WTC11 (cell line): ENCODE measurements at regions not wholly inside any gene's neighbourhood (a gene's known extent, or its start where the extent isn't known, plus 50 kb on each side); places are given as distances from the start of the nearest gene placed in this dataset.

Experiments used
- ATAC-seq: fragments of 200-7000 bp; cut with Tn5 transposase; 2 replicates; pipeline ENCODE4 v1.10.0; 2021; ENCODE audit warnings: mild to moderate bottlenecking, moderate library complexity
- CTCF ChIA-PET: fragments of 300-600 bp; sonication (Branson Sonifier 250); formaldehyde crosslinking; loops from one replicate; lab custom pipeline; 2021; ENCODE audit warnings: antibody characterized with exemption; lab: Charles Lee
- POLR2A ChIA-PET: fragments of 350-600 bp; sonication (Branson Sonifier 250); formaldehyde crosslinking; loops from one replicate; lab custom pipeline; 2021; ENCODE audit warnings: antibody characterized with exemption; lab: Charles Lee
- DNase-seq: peaks from one replicate; pipeline ENCODE4 v3.0.0; 2021; ENCODE audit warnings: low spot score
- H3K27ac Mint-ChIP-seq: 2 replicates; pipeline ENCODE4 v1.8.0; 2021; ENCODE audit warnings: mixed read lengths
- H3K27me3 Mint-ChIP-seq: 2 replicates; pipeline ENCODE4 v1.8.0; 2021; ENCODE audit warnings: low read depth, mild to moderate bottlenecking, moderate library complexity, mixed read lengths
- H3K36me3 Mint-ChIP-seq: 2 replicates; pipeline ENCODE4 v1.8.0; 2021; ENCODE audit warnings: mixed read lengths
- H3K4me1 Mint-ChIP-seq: 2 replicates; pipeline ENCODE4 v1.8.0; 2022; ENCODE audit warnings: mixed read lengths
- H3K4me3 Mint-ChIP-seq: 2 replicates; pipeline ENCODE4 v1.8.0; 2021; ENCODE audit warnings: mild to moderate bottlenecking, moderate library complexity, mixed read lengths
- H3K9me3 Mint-ChIP-seq: 2 replicates; pipeline ENCODE4 v1.8.0; 2021; ENCODE audit warnings: mixed read lengths
- CBFB ChIP-seq: sonication (generic); formaldehyde crosslinking; IDR thresholded peaks from 2 replicates; pipeline ENCODE4 v1.8.1; 2022; ENCODE audit warnings: mild to moderate bottlenecking, low read depth, missing genetic modification reagents
- CTCF ChIP-seq: fragments of 200-600 bp; IDR thresholded peaks from 2 replicates; pipeline ENCODE4 v1.8.0; 2022; ENCODE audit warnings: antibody characterized with exemption
- E2F4 ChIP-seq: sonication (generic); formaldehyde crosslinking; IDR thresholded peaks from 2 replicates; pipeline ENCODE4 v1.8.1; 2022; ENCODE audit warnings: low read depth, mild to moderate bottlenecking, moderate library complexity, missing genetic modification reagents, borderline replicate concordance
- E2F5 ChIP-seq: sonication (generic); formaldehyde crosslinking; IDR thresholded peaks from 2 replicates; pipeline ENCODE4 v1.8.1; 2022; ENCODE audit warnings: mild to moderate bottlenecking, moderate library complexity, missing genetic modification reagents
- EMX1 ChIP-seq: fragments of 250-450 bp; sonication (Bioruptor Pico); IDR thresholded peaks from 2 replicates; pipeline ENCODE4 v1.8.0; 2021; ENCODE audit warnings: mild to moderate bottlenecking
- FOXP1 ChIP-seq: sonication (generic); formaldehyde crosslinking; IDR thresholded peaks from 2 replicates; pipeline ENCODE4 v1.8.0; 2022; ENCODE audit warnings: missing genetic modification reagents, mild to moderate bottlenecking, moderate library complexity, borderline replicate concordance
- GRHL2 ChIP-seq: fragments of 250-450 bp; sonication (Bioruptor Pico); IDR thresholded peaks from 2 replicates; pipeline ENCODE4 v1.8.0; 2022; ENCODE audit warnings: mild to moderate bottlenecking, moderate library complexity; ENCODE audit not compliant: insufficient replicate concordance, severe bottlenecking
- HMGA2 ChIP-seq: fragments of 250-450 bp; sonication (Bioruptor Pico); IDR thresholded peaks from 2 replicates; pipeline ENCODE4 v1.4.0; 2021; ENCODE audit warnings: mild to moderate bottlenecking, moderate library complexity
- JUN ChIP-seq: sonication (generic); formaldehyde crosslinking; IDR thresholded peaks from 2 replicates; pipeline ENCODE4 v1.8.0; 2023; ENCODE audit warnings: mild to moderate bottlenecking, missing genetic modification reagents
- KAT7 ChIP-seq: sonication (generic); formaldehyde crosslinking; IDR thresholded peaks from 2 replicates; pipeline ENCODE4 v1.8.1; 2023; ENCODE audit warnings: missing genetic modification reagents, mild to moderate bottlenecking, borderline replicate concordance
- MLX ChIP-seq: sonication (generic); formaldehyde crosslinking; IDR thresholded peaks from 2 replicates; pipeline ENCODE4 v1.8.1; 2023; ENCODE audit warnings: mild to moderate bottlenecking, missing genetic modification reagents, moderate library complexity
- NFYB ChIP-seq: sonication (generic); formaldehyde crosslinking; conservative IDR thresholded peaks from 2 replicates; pipeline ENCODE4 v1.8.0; 2022; ENCODE audit warnings: low read depth, missing genetic modification reagents
- SMAD3 ChIP-seq: sonication (generic); formaldehyde crosslinking; IDR thresholded peaks from 2 replicates; pipeline ENCODE4 v1.8.0; 2022; ENCODE audit warnings: missing genetic modification reagents, mild to moderate bottlenecking, borderline replicate concordance
- TEAD4 ChIP-seq: sonication (generic); formaldehyde crosslinking; IDR thresholded peaks from 2 replicates; pipeline ENCODE4 v1.8.0; 2022; ENCODE audit warnings: mild to moderate bottlenecking, missing genetic modification reagents
- TP53 ChIP-seq: sonication (generic); formaldehyde crosslinking; IDR thresholded peaks from 2 replicates; pipeline ENCODE4 v1.8.1; 2023; ENCODE audit warnings: mild to moderate bottlenecking, missing genetic modification reagents
- USF2 ChIP-seq: sonication (generic); formaldehyde crosslinking; IDR thresholded peaks from 2 replicates; pipeline ENCODE4 v1.8.1; 2023; ENCODE audit warnings: mild to moderate bottlenecking, missing genetic modification reagents, moderate library complexity
- ZBTB43 ChIP-seq: sonication (generic); formaldehyde crosslinking; IDR thresholded peaks from 2 replicates; pipeline ENCODE4 v1.8.1; 2023; ENCODE audit warnings: mild to moderate bottlenecking, missing genetic modification reagents
- ZNF121 ChIP-seq: sonication (generic); formaldehyde crosslinking; IDR thresholded peaks from 2 replicates; pipeline ENCODE4 v1.8.0; 2023; ENCODE audit warnings: missing genetic modification reagents
- ZNF232 ChIP-seq: sonication (generic); formaldehyde crosslinking; IDR thresholded peaks from 2 replicates; pipeline ENCODE4 v1.8.0; 2022; ENCODE audit warnings: mild to moderate bottlenecking, missing genetic modification reagents
- ZNF317 ChIP-seq: sonication (generic); formaldehyde crosslinking; IDR thresholded peaks from 2 replicates; pipeline ENCODE4 v1.8.1; 2023; ENCODE audit warnings: low read depth, mild to moderate bottlenecking, moderate library complexity, missing genetic modification reagents, borderline replicate concordance
- ZNF512 ChIP-seq: sonication (generic); formaldehyde crosslinking; IDR thresholded peaks from 2 replicates; pipeline ENCODE4 v1.8.1; 2022; ENCODE audit warnings: missing genetic modification reagents, borderline replicate concordance

- H3K4me1 Mint-ChIP-seq: 0 out of 2 replicates have a peak, but pooled peaks cover 3% of the 10 kb centered on the region
- no peaks in the 10 kb centered on the region for H3K36me3 Mint-ChIP-seq
- ATAC-seq (no peak), DNase-seq (no peak)
- ChIA-PET POLR2A (no interaction called here), CTCF (no interaction called here)
- H3K27me3 Mint-ChIP-seq: no peaks in the 10 kb centered on the region
- no peak overlapping the region for H3K4me3 Mint-ChIP-seq
- no peak overlapping the region for H3K27ac Mint-ChIP-seq
- TF ChIP-seq SMAD3 (CRISPR knock-in tag): no peak
- H3K9me3 Mint-ChIP-seq: 0 out of 2 replicates have a peak, but pooled peaks cover 13% of the 10 kb centered on the region
These were observed 118.5 kb upstream of the KYNU start for GRCh38 chr2:142758973-142759372.

GRCh38 chr2:142757111-142757510 lies 120.4 kb upstream of the KYNU start:
- Mint-ChIP-seq H3K27me3 (no peaks in the 10 kb centered on the region), H3K4me1 (0 out of 2 replicates have a peak, but pooled peaks cover 3% of the 10 kb centered on the region), H3K4me3 (no peak overlapping the region), H3K27ac (no peak overlapping the region), H3K9me3 (0 out of 2 replicates have a peak, but pooled peaks cover 2% of the 10 kb centered on the region), H3K36me3 (no peaks in the 10 kb centered on the region)
- ATAC-seq (no peak), DNase-seq (no peak)
- POLR2A ChIA-PET: no interaction called here
- no peak for TF ChIP-seq E2F4 (CRISPR knock-in tag)
- CTCF ChIA-PET: no interaction called here

GRCh38 chr2:142756430-142756829 lies 121.0 kb upstream of the KYNU start:
- CTCF ChIA-PET: no interaction called here
- TF ChIP-seq NFYB (CRISPR knock-in tag): no peak
- no peak for TF ChIP-seq CBFB
- TF ChIP-seq GRHL2: no peak
- TF ChIP-seq TEAD4 (CRISPR knock-in tag): no peak
- no peak for TF ChIP-seq USF2 (CRISPR knock-in tag)
- TF ChIP-seq TP53 (CRISPR knock-in tag): no peak
- TF ChIP-seq ZNF317 (CRISPR knock-in tag): no peak
- TF ChIP-seq ZBTB43 (CRISPR knock-in tag): no peak
- TF ChIP-seq JUN (CRISPR knock-in tag): no peak
- no peak for TF ChIP-seq EMX1 (CRISPR knock-in tag)
- TF ChIP-seq FOXP1 (CRISPR knock-in tag): no peak
- no peak for TF ChIP-seq KAT7 (CRISPR knock-in tag)
- no peak for TF ChIP-seq CTCF
- TF ChIP-seq E2F5 (CRISPR knock-in tag): no peak
- TF ChIP-seq ZNF232 (CRISPR knock-in tag): no peak
- TF ChIP-seq MLX (CRISPR knock-in tag): no peak
- TF ChIP-seq ZNF121 (CRISPR knock-in tag): no peak
- no peak for TF ChIP-seq HMGA2 (CRISPR knock-in tag)
- no peak for TF ChIP-seq ZNF512

More at GRCh38 chr2:142756430-142756829, 121.0 kb upstream of the KYNU start:
- DNase-seq: no peak
- no peaks in the 10 kb centered on the region for H3K9me3 Mint-ChIP-seq
- H3K4me1 Mint-ChIP-seq: 0 out of 2 replicates have a peak, but pooled peaks cover 3% of the 10 kb centered on the region
- no peak for ATAC-seq
- POLR2A ChIA-PET: no interaction called here
- H3K36me3 Mint-ChIP-seq: no peaks in the 10 kb centered on the region
- no peak overlapping the region for H3K27ac Mint-ChIP-seq
- no peak overlapping the region for H3K4me3 Mint-ChIP-seq
- H3K27me3 Mint-ChIP-seq: no peaks in the 10 kb centered on the region
